ENCODE measurements at regions not wholly inside any gene's neighbourhood (a gene's known extent, or its start where the extent isn't known, plus 50 kb on each side); places are given as distances from the start of the nearest gene placed in this dataset.
A peak's percentile ranks its signal among the peaks of the same experiment; 100 is the strongest.
"Not testable (repeated sequence)": the region's sequence is repeated elsewhere in the genome, so short reads cannot be mapped to it uniquely, and the experiment has no call there.

DNA sequence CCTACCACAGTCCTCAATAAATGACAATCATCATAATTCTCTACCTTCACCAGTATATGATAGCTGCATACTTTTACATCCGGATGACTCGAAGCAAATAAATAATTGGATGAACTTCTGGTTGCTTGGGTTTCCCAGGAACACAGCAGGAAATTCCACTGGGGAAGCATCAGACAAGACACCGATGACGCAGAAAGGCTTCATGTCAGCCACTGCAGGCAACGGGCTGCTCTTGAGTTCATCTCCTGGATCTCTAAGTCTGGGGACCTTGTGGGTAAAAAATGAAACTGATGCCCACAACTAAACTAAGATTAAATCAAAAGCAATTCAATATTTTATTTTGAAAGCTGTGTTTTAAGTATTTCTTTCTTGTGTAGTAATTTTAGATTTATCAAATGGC lies 472.1 kb upstream of the C16orf82 start:
- no peak for DNase-seq (ENCODE audit: low spot score)

DNA sequence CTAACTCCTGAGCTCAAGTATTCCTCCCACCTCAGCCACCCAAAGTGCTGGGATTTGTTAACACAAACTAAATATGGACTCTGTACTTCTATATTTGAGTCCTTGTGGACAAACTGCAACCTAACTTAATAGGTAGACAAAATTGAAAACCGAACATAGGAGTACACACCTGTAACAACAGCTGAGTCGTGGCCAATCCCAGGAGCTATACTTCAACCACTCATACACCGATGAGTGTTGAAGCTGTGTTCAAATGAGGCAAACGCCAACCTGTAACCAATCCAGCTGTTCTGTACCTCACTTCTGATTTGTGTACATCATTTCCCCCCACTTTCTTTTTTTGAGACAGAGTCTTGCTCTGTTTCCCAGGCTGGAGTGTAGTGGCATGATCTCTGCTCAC lies 471.5 kb upstream of the C16orf82 start:
- DNase-seq (ENCODE audit: low spot score), result no peak

DNA sequence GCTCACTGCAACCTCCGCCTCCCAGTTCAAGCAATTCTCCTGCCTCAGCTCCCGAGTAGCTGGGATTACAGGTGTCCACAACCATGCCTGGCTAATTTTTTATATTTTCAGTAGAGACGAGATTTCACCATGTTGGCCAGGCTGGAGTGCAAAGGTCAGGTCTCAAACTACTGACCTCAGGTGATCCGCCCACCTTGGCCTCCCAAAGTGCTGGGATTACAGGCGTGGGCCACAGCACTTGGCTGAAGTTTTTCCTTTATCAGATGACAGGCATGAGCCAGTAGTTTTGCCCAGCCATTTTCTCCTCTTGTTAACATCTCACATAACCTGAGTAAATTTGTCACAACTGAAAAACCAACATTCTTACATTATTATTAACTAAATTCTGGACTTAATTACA lies 470.7 kb upstream of the C16orf82 start:
- not testable (repeated sequence) for DNase-seq (ENCODE audit: low spot score)

DNA sequence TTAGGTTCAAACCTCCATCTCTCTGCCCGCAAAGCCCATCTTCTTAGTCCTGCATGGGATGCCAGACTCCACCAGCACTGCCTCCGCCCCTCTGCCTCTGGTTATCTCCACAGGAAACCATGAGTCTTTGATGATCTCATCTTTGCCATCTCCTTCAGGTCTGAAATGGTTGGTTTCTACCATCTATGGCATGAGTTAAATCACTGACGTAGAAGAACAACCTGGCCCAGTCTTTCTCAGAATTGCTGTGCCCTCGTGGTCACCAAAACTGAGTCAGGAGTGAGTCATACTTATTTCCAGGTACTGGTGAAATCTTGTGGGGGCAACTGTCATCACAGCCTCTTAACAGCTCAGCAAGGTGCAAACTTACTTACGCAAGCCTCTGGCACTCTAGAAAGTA lies 468.7 kb upstream of the C16orf82 start:
- DNase-seq (ENCODE audit: low spot score), result no peak

DNA sequence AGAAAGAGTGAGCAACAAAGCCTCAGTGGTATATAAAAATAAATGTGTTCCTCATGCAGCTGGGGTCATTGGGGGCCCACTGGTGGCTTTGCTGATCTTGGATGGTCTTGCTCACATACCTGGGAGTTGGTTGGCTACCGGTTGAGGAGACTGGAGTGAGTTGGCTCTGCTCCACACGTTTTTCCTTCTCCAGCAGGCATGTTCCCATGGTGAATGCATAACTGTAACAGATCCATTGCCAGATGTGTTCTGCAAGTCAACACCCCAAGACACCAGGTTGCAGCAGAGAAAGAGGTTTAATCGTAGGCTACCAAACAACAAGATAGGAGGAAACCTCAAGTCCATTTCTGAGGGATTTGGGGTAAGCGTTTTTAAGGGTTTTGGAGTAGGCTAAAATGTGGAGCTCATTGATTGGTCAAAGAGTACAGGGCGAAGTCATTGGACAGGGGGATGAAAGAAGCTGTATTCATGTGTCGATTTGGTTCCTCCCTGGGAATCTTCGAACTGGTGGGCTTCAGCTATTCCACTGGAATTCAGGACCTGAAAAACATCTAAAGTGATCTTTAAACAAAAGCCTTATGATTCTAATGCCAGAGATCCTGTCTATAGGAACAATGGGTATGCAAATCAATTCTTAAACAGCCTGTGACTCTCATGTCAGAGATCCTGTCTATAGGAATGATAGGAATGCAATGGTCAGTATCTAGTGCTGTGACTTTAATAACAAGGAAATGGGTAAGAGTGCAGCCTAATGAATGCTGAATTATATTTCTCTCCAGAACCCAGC lies 467.5 kb upstream of the C16orf82 start:
- DNase-seq (ENCODE audit: low spot score), result no peak

DNA sequence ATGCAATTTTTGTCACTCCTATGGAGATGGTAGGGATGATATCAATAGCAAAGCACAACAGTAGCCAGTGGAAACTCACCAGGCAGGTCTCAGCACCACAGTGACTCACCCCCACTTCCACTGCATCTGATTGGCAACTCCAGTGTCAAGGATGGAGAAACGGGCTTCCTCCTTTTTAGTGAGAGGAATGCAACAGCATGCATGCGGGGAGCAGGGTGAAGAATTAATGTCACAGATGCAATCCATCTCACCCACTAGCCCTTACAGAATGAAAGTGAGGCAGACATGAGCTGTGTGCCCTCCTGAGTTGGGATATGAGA lies 467.0 kb upstream of the C16orf82 start:
- peak; percentile 1 for DNase-seq (ENCODE audit: low spot score)

DNA sequence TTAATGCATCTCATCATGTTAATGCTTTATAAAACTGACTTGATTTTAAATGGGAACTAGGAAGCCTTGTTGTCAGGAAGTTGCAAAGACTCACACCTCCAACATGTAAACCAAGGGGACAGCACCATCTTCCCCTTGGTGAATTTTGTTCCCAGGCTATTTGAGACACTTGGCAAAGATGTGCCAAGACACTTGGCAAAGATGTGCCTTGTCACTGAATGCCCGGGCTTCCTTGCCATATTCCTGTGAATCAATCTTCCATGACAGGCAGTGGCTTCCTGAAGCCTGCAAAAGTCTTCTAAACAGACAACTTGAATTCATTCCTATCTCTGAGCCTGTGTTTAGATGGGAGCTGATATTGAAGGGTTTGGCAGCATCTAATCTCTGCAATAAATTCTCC lies 465.4 kb upstream of the C16orf82 start:
- DNase-seq (ENCODE audit: low spot score), result no peak

DNA sequence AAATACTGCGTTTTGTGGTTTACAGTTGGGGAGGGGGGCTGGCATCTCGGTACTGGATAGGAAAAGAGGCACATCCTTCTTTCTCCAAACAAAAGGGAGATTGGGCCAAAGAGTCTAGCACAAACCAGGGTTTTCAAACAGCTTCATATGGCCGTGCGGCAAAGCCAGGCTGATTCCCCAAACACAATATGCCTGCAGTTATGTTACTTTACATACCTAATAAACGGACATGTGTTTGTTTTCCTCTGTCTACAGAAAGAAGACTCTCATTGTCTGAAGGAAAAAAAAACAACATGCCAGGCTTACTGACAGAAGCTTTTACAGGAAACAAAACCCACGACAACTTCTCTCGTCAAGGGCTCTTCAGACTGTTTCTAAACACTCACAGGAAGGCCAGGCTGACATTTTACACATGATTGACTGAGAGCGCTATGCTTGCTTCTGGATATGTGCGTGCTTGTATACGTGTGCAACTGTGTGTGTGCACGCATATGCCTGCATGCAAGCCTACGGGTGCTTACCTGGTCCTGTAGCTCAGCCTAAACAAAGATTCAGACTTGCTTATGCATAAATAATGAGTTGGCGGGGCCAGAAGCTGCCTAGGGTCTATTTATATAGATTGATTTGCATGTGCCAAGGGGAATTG lies 461.0 kb upstream of the C16orf82 start:
- no peak for DNase-seq (ENCODE audit: low spot score)

DNA sequence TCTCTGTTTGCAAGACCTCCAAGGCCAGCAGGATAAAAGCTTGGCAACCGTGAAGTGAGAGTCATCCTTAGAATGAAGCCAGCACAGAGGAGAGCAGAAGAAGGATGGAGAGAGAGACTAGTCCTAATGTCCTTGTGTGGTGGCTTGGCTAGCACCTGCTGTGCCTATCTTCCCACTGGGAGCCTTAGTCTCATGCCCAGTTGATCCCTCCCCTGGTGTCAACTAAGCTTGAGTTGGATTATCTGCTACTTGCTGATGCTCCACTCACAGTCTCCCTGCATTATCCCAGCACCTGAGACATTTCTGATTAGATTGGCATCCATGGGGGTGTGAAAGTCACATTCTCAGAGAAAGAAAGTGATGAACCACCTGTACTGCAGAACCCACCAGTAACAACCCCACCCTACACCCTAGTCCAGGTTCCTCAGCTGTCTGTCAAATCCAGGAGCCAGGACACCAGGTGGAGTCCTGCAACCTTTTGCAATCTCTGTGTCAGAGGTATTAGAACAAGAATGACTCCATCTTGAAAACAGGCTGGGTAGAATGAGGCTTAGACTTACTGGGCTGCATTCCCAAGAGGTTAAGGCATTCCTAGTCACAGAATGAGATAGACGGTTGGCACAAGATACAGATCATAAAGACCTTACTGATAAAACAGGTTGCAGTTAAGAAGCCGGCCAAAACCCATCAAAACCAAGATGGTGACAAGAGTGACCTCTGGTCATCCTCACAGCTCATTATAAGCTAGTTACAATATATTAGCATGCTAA lies 460.2 kb upstream of the C16orf82 start:
- no peak for DNase-seq (ENCODE audit: low spot score)

DNA sequence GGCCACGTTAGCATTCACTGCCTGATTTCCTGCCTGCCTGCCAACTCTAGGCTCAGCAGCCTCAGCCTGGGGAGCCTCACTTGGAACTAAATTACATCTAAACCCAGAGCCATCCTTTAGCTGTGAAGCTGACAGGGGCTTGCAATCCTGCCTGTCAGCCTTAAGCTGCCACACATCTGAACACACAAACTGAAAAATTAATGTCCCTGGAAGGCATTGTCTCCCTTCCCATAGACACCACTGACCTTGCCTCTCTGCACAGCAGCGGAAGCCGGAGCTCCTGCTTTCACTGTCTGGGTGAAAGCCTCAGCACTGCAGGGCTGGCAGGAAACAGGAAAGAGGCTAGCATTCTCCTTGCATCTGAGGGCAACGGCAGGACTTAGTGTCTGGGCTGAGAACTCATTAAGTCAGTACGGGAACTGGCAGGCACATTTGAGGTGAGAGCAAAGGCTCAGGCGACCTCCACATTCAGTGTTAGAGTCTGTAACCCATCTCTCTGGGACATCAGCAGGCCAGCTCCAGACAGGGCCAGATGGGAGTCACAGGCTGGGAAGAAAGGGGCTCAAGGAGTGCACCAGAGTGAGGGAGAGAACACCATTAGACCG lies 452.4 kb upstream of the C16orf82 start:
- DNase-seq (ENCODE audit: low spot score), result no peak

DNA sequence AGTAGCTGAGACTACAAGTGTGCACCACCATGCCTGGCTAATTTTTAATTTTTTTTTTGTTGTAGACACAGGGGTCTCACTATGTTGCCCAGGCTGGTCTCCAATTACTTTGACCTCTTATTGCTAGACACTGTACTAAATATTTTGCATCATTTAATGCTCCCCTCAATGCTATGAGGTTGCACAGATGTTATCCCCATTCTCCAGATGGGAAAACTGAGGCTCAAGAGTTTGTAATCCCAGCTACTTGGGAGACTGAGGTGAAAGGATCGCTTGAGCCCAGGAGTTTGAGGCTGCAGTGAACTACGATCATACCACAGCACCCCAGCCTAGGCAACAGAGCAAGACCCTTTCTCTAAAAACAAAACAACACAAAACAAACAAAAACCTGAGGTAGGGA lies 443.3 kb upstream of the C16orf82 start:
- DNase-seq (ENCODE audit: low spot score), result no peak

DNA sequence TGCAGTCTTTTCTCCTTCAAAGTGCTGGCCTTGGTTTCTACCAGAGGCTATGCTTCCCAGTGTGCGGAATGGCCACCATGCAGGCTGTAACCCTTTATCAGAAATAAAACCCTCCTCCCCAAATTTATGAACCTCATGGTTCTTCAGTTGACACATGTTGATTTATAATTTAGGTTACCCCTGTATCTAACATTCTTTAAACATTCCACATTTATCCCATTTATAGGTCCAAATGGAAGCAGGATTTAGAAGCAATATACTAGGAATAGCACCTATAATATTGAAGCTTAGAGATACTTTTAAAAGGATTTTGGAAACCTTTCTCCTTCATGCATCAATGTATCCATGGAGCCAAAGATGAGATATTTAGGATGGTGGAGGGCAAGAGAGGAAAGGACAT lies 438.8 kb upstream of the C16orf82 start:
- no peak for DNase-seq (ENCODE audit: low spot score)

DNA sequence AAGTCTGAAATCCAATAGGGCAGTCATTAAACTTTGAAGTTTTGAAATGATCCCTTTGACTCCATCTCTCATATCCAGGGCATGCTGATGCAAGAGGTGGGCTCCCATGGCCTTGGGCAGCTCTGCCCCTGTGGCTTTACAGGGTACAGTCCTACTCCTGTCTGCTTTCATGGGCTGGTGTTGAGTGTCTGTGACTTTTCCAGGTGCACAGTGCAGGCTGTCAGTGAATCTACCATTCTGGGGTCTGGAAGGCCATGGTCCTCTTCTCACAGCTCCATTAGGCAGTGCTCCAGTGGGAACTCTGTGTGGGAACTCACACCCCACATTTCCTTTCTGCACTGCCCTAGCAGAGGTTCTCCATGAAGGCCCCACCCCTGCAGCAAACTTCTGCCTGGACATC lies 435.4 kb upstream of the C16orf82 start:
- DNase-seq (ENCODE audit: low spot score), result not testable (repeated sequence)

DNA sequence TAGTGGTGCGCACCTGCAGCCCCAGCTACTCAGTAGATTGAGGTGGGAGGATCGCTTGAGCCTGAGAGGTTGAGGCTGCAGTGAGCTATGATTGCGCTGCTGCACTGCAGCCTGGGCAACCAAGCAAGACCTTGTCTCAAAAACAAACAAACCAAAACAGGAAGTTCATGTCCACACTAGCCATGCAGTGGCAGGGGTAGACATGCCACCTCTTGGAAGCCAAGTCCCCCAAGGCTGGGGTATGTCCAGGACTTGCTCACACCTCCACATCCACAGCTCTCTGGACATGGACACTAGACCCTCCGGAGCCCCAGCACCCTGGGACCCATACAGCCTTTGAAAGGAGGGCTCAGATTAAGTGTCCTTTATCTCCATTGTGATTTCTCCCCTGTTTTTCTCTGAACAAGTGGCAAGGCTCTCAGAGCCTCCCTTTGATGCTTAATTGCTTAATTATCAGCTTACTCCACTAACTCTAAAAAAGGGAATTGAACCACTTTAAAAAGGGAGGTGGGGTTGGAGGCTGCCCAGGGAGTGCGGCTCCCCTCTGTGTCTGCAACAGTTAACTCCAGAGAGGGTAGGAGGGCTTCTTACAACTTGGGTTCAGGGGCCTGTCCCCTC lies 424.6 kb upstream of the C16orf82 start:
- no peak for DNase-seq (ENCODE audit: low spot score)

DNA sequence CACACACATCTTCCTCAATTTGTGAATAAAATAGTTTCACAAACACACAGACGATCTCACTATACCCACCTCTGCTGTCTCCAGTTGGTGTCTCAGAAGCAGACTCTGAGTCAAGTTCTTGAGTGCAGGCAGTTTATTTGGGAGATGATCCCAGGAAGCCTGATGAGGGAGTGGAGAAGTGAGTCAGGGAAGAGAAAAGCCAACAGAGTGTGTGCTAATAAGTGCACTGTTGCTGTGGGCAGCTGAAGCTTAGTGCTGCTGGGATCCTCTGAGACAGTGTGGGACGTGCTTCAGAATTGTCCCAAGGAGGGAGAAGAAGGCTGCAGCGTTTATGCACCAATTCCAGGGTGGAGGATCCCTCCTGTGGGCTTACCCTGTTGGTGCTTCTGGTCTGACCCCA lies 423.2 kb upstream of the C16orf82 start:
- no peak for DNase-seq (ENCODE audit: low spot score)

DNA sequence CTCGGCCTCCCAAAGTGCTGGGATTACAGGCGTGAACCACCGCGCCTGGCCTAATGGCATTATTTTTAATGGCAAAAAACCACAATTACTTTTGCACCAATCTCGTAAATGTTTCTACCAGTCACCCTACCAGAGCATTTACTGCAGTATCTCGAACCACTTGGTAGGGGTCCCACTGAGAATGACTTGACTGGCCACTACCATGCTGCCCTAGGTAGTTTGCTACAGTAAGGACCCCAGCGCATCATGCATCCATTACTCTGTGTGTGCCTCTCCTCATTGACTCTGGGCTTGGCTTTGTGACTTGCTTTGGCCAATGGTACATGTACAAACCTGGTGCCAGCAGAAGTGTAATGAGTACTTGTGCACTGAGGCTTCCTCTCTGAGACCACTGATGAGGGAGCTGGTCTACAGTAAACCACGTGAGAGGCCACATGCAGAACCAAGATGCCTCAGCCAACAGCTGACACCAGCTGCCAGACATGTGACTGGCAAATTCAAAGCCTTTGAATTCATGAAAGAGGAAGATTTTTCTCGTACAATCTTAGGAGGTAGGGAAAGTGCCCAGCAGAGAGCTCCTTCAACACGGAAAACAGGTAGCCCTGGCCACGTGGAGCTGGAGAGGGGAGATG lies 421.7 kb upstream of the C16orf82 start:
- DNase-seq (ENCODE audit: low spot score), result no peak

DNA sequence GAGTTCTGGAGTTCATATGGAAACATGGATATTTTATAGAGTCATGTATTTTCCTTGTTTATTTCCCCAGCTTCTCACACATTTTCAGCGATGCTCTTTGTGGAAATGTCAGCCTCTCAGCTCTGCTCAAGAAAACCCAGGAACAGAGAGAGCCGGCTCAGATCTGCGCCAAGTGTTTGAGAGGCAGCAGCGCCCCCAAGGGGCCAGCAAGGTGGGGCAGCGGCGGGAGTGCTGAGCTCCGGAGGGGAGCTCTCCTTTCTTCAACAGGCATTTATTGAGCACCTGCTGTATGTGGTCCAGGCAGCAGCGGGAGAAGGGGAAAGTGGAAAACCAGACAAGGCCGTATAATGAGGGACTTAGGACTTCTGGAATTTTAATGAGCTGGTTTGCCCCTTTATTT lies 421.1 kb upstream of the C16orf82 start:
- peak; percentile 22 for DNase-seq (ENCODE audit: low spot score)

DNA sequence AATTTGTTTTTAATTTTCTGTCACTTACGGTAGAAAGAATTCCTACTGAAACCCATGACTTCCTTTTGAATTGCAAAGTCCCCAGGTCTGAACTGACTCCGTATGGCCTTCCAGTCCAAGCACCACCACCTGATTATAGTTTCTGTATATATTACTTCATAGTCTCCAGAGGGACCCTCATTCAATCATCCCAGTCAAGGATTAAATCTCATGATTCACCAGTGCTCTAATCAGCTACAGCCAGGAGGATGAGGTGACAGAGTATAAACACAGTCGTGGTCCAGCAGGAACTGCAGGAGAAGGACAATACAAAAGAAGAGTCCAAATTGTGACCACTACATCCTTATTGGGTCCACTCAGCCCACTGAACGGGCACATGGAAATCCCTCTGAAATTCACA lies 418.9 kb upstream of the C16orf82 start:
- DNase-seq (ENCODE audit: low spot score), result no peak

DNA sequence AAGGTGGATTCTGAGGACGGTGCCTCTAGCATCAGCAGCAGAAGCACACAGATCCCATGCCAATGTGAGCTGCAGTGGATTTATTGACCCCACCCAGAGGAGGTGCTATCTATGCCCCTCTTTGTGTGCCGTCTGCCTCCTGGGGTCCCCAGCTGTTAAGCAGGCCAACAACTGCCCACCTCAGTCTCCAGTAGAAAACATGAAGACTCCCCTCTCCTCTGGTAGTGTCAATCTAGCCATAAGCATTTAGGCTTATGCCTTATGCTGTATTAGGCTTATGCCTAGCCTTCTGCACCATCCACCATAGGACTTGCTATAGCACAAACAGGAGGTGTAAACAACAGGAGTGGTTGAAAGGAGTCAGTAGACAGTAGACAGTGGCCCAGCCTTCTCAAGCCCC lies 417.9 kb upstream of the C16orf82 start:
- DNase-seq (ENCODE audit: low spot score), result no peak

DNA sequence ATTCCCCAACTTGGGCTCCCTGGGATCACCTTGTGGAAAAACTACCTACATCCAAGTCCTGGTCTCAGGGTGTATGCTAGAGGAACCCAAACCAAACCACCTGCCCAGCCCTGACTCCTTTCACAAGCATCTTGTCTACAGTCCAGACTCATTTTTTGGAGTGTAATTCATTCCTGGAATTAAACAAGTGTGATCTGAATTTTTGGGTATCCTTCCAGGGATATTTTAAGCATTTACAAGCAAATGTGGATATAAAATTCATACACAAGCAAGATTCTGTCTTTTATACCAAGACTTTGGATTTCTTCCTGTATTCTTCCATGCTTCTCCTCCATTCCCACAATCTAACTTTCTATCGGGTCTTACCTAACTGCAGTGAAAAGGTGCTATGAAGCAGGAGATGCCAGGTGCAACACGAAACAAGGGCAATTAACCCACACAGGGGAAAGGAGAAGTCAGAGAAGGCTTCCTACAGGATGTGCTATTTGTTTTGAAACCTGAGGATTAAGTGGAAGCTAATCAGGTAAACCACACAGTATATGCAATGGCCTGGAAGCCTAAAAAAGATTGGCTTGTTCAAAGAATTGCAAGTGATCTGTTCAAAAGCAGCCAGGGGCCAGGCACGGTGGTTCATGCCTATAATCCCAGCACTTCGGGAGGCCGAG lies 417.2 kb upstream of the C16orf82 start:
- DNase-seq (ENCODE audit: low spot score), result no peak

DNA sequence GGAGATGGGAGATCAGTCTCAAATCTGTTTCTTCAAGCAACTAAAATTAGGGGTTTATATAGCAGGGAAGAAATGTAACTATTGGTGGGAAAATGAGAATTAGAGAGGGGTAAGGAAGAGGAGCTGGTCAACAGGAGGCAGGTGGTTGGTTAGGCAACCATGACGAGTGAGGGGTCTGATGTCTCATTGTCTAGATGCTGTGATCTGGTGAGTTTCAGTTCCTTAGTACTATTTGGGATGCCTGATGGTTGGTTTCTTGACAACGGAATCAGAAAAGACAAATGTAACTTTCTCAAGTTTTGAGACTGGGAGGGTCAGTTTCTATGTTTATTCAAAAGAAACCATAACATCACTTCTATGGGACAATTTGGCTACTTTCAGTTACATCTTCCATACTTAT lies 415.3 kb upstream of the C16orf82 start:
- DNase-seq (ENCODE audit: low spot score), result no peak
